ENCODE measurements at regions not wholly inside any gene's neighbourhood (a gene's known extent, or its start where the extent isn't known, plus 50 kb on each side); places are given as distances from the start of the nearest gene placed in this dataset.

- TF ChIP-seq TAF1 (IDR thresholded peaks at IDR 0.05; ENCODE audit: borderline replicate concordance, insufficient read depth, low read length) (no peak), POLR2AphosphoS5 (IDR thresholded peaks at IDR 0.05; ENCODE audit: low read depth, low read length) (no peak), SIN3A (IDR thresholded peaks at IDR 0.05; ENCODE audit: borderline replicate concordance, insufficient read depth, low read length) (no peak), REST (IDR thresholded peaks at IDR 0.05; ENCODE audit: insufficient read depth in 1 of 2, low read depth in 2 of 2, low read length in 2 of 2) (no peak)
Measured at GRCh38 chr1:30380625-30380984, 342.8 kb downstream of the MATN1 start.

Data from PFSK-1 (cell line).